Stimulated activated CD4-positive, alpha-beta T cell treated with anti-CD3 and anti-CD28 coated beads, TNF-alpha, amount 100 ng/mL, for 24 hours (primary cell): ENCODE measurements at regions not wholly inside any gene's neighbourhood (a gene's known extent, or its start where the extent isn't known, plus 50 kb on each side); places are given as distances from the start of the nearest gene placed in this dataset.

Experiments used
- DNase-seq, 3 experiments: peaks; one replicate each; pipeline ENCODE4 v3.0.0-alpha.2; 2020; ENCODE audit warnings: low read depth in 3 of 3

DNA sequence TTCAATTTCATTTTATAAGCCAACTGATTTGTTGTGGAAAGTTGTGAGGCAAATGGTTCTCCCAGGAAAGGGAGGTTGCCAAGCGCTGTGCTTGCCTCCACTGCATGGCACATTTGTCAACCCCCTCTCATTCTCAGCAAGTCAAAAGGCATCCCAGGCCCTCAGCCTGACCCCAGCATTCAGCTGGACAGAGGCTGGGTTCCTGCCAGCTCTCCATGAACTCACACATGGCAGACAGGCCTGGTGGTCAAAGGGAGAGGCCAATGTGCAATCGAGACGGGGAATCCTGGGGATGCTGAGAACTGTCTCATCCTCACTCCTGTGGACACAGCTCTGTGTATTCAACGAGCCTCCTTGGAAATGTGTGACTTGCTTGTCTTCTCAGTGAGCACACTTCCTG, 106.0 kb upstream of the CDH4 start:
- DNase-seq = no peak

GRCh38 chr20:61149636-61150035, 102.4 kb upstream of the CDH4 start:
- no peak for DNase-seq

DNA sequence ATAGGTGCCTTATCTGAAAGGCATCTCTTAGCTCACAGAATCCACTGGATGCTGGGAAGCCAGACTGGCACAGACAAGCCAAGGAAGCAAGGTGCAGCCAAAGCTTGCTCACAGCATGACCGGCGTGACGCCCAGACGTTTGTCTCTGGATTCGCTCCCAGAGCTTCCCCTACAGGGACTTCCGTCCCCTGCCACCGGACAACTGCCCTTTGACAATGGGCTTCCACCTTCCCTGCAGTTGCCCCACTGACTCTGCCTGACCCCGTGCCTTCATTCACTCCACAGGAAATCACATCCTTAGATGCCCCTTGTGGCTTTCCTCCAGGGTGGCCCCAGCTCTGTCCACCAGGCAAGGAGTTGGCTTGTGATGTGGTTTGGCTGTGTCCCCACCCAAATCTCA, 94.8 kb upstream of the CDH4 start:
- no peak for DNase-seq

- DNase-seq = no peak
Measured at GRCh38 chr20:61159957-61160686, 91.9 kb upstream of the CDH4 start.

GRCh38 chr20:61161726-61162390, 90.2 kb upstream of the CDH4 start:
- DNase-seq = no peak

- DNase-seq = no peak
Measured at GRCh38 chr20:61162451-61162850, 89.6 kb upstream of the CDH4 start.

GRCh38 chr20:61163031-61163430, 89.0 kb upstream of the CDH4 start:
- no peak for DNase-seq

DNA sequence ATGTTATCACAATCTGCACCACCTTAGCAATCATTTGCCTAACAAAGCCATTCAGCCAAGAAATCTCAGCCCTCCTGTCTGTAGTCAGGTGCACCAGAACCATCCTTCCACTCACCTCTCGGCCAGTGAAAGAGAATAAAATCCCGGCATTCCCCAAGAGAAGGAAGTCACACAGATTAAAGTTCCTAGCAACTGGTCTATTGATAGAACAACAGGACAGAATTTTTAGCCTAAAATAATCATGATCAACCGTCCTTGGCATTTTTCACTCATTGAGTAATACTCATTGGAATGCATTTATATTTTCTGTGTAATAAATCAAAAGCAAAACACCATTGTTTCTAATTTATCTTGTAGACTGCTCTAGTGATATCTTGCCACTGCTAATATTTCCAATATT, 85.7 kb upstream of the CDH4 start:
- no peak for DNase-seq

GRCh38 chr20:61168605-61169004, 83.5 kb upstream of the CDH4 start:
- no peak for DNase-seq

DNA sequence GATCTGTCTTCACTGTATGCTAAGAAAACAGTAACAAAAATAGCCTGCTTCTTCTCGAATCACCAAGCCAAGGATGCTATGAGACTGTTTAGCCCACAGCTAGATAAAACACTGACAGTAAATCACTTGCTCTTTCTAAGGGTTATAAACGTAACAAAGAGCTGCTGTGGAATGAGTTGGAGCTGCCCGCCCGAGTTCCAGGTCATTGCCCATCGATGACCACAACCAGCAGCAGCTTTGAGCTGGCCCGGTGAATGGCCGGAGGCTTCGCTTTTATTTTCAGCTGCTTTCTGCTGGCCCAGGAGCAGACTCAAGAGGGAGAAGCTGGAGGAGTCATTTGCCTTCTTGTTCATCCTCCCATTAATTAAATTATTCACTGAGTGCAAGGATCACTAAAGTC, 82.2 kb upstream of the CDH4 start:
- no peak for DNase-seq

GRCh38 chr20:61170496-61171320, 81.4 kb upstream of the CDH4 start:
- no peak for DNase-seq

- no peak for DNase-seq
Measured at GRCh38 chr20:61173267-61173666, 78.8 kb upstream of the CDH4 start.

- DNase-seq = no peak
Measured at GRCh38 chr20:61173961-61174725, 77.9 kb upstream of the CDH4 start.

DNA sequence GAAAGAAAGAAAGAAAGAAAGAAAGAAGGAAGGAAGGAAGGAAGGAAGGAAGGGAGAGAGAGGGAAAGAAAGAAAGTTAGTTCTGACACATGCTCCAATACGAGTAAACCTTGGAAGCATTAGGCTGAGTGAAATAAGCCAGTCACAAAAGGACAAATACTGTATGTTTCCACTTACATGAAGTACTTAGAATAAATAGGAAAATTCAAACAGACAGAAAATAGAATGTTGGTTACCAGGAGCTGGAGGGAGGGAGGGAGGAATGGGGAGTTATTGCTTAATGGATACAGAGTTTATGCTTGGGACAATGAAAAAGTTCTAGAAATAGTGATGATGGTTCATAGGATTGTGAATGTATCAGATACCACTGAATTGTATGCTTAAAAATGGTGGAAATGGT, 75.2 kb upstream of the CDH4 start:
- no peak for DNase-seq

DNA sequence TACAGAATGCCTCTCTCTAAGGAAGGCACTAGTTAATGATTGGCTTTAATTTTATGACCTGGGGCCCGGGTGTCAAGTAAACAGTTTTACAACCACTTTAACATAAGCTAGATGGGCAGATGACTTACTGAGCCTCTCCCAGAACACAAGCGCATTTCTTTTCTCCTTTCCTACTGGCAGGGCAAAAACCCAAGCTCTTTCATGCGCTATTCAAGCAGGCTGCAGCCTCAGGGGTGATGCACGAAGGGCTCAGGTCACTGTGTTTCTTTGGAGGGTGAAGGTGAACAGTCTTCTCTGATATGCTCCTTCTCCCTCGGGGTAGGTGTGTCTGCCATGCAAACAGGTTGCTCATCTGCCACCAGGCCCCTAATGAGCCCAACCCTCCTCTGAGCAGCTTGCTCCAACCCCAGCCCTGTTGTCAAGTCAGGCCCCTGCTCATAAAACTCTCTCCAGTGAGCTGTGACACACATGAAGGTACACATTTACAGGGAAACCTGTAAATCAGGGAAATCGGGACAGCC, 73.5 kb upstream of the CDH4 start:
- no peak for DNase-seq

- DNase-seq = no peak
Measured at GRCh38 chr20:61184194-61184593, 67.9 kb upstream of the CDH4 start.

DNA sequence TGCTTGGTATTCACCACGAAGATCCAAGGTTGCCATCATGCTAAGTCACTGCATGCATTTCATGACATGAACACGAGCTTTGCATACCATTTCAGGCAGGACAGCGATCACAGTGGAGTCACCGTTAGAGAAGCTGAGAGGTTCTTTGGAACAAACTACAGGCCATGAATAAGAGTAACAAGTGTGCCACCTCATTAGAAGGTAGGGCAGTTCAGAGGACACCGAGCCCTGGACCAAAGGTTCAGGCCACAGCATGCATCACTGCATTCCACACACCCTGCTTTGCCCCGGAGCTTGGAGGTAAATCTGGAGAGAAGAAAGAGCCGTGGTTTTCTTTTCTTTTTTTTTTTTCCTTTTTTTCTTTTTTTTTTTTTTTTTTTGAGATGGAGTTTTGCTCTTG, 66.9 kb upstream of the CDH4 start:
- DNase-seq = no peak

- no peak for DNase-seq
Measured at GRCh38 chr20:61185841-61186601, 66.0 kb upstream of the CDH4 start.

GRCh38 chr20:61186771-61187472, 65.1 kb upstream of the CDH4 start:
- no peak for DNase-seq

- DNase-seq = no peak
Measured at GRCh38 chr20:61189534-61189933, 62.5 kb upstream of the CDH4 start.
